GM12872 (cell line): ENCODE measurements at regions not wholly inside any gene's neighbourhood (a gene's known extent, or its start where the extent isn't known, plus 50 kb on each side); places are given as distances from the start of the nearest gene placed in this dataset.

Experiments used
- TF ChIP-seq, protein P1 (sequence below): IDR thresholded peaks from 3 replicates; pipeline ENCODE4 v1.5.1; 2011; ENCODE audit warnings: low read depth, mild to moderate bottlenecking, low read length, moderate library complexity; ENCODE audit not compliant: insufficient read depth

DNA sequence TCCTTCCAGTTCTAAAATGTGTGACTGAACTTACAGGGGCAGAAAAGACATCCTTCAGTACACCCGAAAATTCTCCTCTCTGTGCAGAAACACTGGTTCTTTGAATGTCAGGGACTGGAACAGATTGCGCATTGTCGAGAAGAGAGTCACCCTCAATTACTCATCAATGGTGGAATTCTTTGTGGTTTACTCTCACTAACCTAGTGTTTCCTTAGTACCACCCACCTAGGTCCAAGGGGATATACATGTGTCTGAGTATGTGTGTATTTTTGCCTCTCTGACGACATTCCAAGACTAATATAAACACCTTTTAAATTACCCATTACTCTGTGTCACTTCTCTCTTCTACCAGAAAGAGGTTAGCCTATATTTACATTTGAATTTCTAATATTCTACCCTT, 660.8 kb downstream of the TLE1 start:
- TF ChIP-seq, protein P1, sequence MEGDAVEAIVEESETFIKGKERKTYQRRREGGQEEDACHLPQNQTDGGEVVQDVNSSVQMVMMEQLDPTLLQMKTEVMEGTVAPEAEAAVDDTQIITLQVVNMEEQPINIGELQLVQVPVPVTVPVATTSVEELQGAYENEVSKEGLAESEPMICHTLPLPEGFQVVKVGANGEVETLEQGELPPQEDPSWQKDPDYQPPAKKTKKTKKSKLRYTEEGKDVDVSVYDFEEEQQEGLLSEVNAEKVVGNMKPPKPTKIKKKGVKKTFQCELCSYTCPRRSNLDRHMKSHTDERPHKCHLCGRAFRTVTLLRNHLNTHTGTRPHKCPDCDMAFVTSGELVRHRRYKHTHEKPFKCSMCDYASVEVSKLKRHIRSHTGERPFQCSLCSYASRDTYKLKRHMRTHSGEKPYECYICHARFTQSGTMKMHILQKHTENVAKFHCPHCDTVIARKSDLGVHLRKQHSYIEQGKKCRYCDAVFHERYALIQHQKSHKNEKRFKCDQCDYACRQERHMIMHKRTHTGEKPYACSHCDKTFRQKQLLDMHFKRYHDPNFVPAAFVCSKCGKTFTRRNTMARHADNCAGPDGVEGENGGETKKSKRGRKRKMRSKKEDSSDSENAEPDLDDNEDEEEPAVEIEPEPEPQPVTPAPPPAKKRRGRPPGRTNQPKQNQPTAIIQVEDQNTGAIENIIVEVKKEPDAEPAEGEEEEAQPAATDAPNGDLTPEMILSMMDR, result no peak

DNA sequence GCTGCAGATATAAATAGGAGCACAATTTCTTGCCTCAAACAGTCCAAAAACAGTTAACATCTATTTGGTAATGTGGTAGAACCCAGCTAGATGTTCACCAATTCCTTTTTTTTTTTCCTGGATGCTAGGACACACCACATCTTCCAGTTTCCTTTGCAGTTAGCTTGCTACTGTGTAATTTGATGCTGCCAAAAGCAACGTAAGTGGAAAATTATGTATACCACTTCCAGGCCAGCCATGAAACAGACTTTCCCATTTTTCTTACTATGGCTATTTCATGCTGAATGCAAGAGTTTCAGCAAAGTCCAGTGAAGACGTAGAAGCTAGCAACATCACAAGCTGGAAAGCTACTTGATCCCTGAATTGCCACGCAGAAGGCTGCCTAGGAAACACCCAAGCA, 667.2 kb downstream of the TLE1 start:
- TF ChIP-seq, protein P1, result no peak

- TF ChIP-seq, protein P1, result no peak
These were observed 686.4 kb downstream of the TLE1 start for GRCh38 chr9:81002906-81003305.

GRCh38 chr9:81002242-81002641, 687.1 kb downstream of the TLE1 start:
- TF ChIP-seq, protein P1, result no peak

DNA sequence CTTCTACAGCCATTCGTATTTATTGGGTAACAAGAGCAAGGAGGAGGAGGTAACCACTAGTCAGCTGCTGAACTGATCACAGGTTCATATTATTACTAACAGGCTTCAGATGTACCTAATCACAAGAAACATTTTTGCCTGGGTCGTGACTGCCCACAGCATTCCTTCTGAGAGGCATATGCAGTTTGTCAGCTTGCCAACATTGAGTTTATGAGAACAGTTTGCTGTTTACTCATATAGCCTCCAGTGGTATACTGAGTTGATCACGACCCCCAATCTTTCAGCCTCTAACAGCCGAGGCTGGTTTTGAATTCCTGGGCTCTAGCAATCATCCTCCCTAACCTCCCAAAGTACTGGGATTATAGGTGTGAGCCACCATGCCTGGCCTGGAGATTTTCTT, 693.6 kb downstream of the TLE1 start:
- TF ChIP-seq, protein P1, result no peak

GRCh38 chr9:80994892-80995291, 694.5 kb downstream of the TLE1 start:
- TF ChIP-seq, protein P1, result no peak

- TF ChIP-seq, protein P1, result no peak
These were observed 712.9 kb downstream of the TLE1 start for GRCh38 chr9:80976403-80976802.

DNA sequence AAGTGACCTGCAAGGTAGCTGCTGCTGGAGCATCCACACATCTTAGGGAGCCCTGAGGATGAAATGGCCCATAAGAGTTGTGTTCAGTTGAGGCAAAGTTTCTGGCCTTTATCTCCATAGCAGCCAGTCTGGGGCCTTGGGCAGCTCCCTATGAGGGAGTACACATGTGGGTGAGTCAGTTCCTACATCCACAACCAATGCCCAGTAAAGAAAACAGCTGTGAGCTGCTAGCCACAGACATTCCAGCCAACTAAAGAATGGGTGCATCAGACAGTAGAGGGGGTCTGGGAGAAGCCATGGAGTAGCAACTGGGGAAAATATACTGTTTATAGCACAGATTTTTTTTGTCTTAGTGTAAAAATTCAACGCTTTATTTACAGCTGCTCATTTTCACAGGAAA, 720.7 kb downstream of the TLE1 start:
- TF ChIP-seq, protein P1, result no peak
